ENCODE measurements at regions not wholly inside any gene's neighbourhood (a gene's known extent, or its start where the extent isn't known, plus 50 kb on each side); places are given as distances from the start of the nearest gene placed in this dataset.

DNA sequence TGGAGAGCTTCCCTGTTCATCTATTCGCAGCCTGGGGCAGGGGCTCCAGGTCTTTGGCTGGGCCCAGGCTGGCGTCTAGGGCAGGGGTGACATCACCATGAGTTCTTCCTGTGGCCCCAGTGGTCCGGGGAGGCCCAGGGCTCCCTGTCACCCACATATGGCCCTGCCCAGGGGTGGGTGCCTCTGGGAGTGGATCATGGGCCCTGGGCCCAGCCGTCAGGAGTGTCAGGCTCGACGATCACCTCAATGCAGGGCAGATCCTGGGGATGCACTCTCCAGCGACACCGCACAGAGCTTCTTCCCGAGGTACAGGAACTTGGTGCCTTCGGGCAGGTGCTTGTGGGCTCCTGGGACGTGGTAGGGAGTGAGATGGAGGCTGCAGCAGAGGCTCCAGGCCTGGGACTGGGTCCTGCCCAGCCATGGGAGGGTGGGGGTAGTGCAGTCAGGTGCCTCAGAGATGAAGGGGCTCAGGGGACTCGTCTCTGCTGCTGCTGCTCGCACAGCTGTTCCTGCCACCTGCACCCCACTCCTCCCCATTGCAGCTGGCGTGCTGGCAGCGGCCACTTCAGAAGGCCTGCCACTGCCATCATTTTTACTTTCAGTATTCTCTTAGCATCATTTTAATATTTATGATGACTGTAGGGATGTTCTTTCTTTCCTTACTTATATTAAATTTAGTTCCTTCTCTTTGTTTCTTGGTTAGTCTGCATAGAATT, 196.0 kb upstream of the VRK2 start:
- ATAC-seq (peak in 1 of 4 donors; percentile 32), DNase-seq (peak in 1 of 3 donors; percentile 39)
- no peaks in the 10 kb centered on the region for H3K9me3 ChIP-seq
- H3K4me1 ChIP-seq = no peaks in the 10 kb centered on the region
- H3K36me3 ChIP-seq = no peaks in the 10 kb centered on the region
- no peak for TF ChIP-seq POLR2A (IDR thresholded peaks at IDR 0.05)
- TF ChIP-seq, protein P1, sequence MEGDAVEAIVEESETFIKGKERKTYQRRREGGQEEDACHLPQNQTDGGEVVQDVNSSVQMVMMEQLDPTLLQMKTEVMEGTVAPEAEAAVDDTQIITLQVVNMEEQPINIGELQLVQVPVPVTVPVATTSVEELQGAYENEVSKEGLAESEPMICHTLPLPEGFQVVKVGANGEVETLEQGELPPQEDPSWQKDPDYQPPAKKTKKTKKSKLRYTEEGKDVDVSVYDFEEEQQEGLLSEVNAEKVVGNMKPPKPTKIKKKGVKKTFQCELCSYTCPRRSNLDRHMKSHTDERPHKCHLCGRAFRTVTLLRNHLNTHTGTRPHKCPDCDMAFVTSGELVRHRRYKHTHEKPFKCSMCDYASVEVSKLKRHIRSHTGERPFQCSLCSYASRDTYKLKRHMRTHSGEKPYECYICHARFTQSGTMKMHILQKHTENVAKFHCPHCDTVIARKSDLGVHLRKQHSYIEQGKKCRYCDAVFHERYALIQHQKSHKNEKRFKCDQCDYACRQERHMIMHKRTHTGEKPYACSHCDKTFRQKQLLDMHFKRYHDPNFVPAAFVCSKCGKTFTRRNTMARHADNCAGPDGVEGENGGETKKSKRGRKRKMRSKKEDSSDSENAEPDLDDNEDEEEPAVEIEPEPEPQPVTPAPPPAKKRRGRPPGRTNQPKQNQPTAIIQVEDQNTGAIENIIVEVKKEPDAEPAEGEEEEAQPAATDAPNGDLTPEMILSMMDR (IDR thresholded peaks at IDR 0.05) = no peak
- intact Hi-C loops (cut with DNase I) = no loop called here
- no CpG with 5 or more reads among the region's 15 CpGs for WGBS (ENCODE audit: insufficient coverage, low coverage, low lambda C conversion rate, missing lambda C conversion rate)
- no peak overlapping the region for H3K4me3 ChIP-seq
- H3K27me3 ChIP-seq = no peaks in the 10 kb centered on the region
- no peak overlapping the region for H3K27ac ChIP-seq

DNA sequence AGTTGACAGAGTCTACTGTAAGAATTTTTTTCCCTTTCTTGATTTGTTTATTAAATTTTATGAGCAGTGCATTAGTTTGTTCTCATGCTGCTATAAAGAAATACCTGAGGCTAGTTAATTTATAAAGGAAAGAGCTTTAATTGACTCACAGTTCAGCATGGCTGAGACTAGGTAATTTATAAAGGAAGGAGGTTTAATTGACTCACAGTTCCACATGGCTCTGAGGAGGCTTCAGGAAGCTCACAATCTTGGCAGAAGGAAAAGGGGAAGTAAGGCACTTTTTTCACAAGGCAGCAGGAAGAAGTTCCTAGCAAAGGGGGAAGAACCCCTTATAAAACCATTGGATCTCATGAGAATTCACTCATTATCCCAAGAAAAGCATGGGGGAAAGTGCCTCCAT, 191.4 kb upstream of the VRK2 start:
- Histone ChIP-seq H3K27me3 (no peaks in the 10 kb centered on the region), H3K4me3 (no peak overlapping the region), H3K4me1 (no peaks in the 10 kb centered on the region), H3K9me3 (no peaks in the 10 kb centered on the region), H3K36me3 (no peaks in the 10 kb centered on the region), H3K27ac (no peak overlapping the region)
- no peak for ATAC-seq
- intact Hi-C loops (cut with DNase I) = no loop called here
- TF ChIP-seq, protein P1 (IDR thresholded peaks at IDR 0.05) = no peak
- no peak for TF ChIP-seq POLR2A (IDR thresholded peaks at IDR 0.05)
- DNase-seq = no peak

DNA sequence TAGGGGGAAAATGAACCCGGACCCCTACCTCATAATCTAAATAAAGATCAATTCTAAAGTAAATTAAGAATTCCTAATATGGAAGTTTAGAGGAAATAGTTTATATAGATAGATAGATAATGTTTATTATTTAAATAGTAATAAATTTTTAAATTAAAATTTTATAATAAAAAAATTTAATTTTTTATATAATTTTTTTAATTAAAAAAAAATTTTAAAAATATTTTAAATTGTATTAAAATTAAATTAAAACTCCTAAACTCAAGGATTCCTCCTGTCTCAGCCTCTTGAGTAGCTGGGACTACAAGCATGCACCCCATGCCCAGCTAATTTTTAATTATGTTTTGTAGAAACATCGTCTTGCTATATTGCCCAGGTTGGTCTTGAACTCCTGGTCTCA, 186.9 kb upstream of the VRK2 start:
- Histone ChIP-seq H3K4me3 (no peak overlapping the region), H3K27ac (no peak overlapping the region), H3K9me3 (no peaks in the 10 kb centered on the region), H3K27me3 (no peaks in the 10 kb centered on the region), H3K36me3 (no peaks in the 10 kb centered on the region), H3K4me1 (no peaks in the 10 kb centered on the region)
- ATAC-seq (no peak), DNase-seq (no peak)
- 83% methylated on average over 2 of the region's 2 CpGs for WGBS (ENCODE audit: insufficient coverage, low coverage, low lambda C conversion rate, missing lambda C conversion rate)
- intact Hi-C loops (cut with DNase I) = no loop called here
- TF ChIP-seq, protein P1 (IDR thresholded peaks at IDR 0.05) = no peak
- no peak for TF ChIP-seq POLR2A (IDR thresholded peaks at IDR 0.05)

DNA sequence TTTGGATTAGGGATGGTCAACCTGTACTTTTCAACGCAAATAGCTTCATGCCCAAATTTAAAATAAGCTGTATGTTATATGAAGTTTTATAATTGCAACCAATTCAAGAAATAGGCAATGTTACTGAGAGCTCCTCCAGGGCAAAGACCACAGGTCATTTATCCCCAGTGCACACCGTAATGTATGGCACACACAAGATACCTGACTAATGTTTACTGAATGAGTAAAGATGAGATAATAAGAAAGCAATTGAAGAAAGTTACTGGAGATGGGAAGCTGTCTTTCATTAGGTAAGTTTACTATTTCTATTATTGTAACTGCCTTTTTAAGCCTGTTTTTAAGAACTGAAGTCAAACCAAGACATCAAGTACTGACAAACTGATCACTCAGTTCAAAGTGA, 184.5 kb upstream of the VRK2 start:
- intact Hi-C loops (cut with DNase I) = no loop called here
- DNase-seq (no peak), ATAC-seq (no peak)
- no peak overlapping the region for H3K27ac ChIP-seq
- 92% methylated on average over 2 of the region's 2 CpGs for WGBS (ENCODE audit: insufficient coverage, low coverage, low lambda C conversion rate, missing lambda C conversion rate)
- TF ChIP-seq, protein P1 (IDR thresholded peaks at IDR 0.05) = no peak
- no peak for TF ChIP-seq POLR2A (IDR thresholded peaks at IDR 0.05)
- H3K27me3 ChIP-seq = no peaks in the 10 kb centered on the region
- no peaks in the 10 kb centered on the region for H3K9me3 ChIP-seq
- no peak overlapping the region for H3K4me3 ChIP-seq
- no peaks in the 10 kb centered on the region for H3K36me3 ChIP-seq
- no peaks in the 10 kb centered on the region for H3K4me1 ChIP-seq

DNA sequence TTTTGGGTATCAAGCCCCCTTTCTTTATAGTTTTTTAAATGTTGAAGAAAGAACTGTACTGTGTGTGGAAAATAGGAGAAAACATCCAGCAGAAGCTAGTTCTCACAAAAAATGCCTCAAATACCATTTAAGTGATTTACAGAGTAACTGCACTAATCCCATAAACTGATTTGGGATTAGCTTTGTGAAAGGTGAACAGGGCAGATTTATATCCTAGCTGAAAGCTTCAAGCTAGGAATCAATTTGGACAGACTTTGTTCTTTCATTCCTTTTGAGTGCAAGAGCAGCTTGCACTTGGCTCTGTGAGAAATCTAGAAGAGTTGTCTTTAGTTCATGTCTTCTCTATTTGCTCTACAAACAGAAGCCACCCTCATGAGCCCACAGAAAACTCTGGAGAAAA, 183.9 kb upstream of the VRK2 start:
- no peak for DNase-seq
- Histone ChIP-seq H3K4me1 (no peaks in the 10 kb centered on the region), H3K27me3 (no peaks in the 10 kb centered on the region), H3K27ac (no peak overlapping the region), H3K9me3 (no peaks in the 10 kb centered on the region), H3K36me3 (no peaks in the 10 kb centered on the region), H3K4me3 (no peak overlapping the region)
- intact Hi-C loops (cut with DNase I) = no loop called here
- TF ChIP-seq POLR2A (IDR thresholded peaks at IDR 0.05) = no peak
- TF ChIP-seq, protein P1 (IDR thresholded peaks at IDR 0.05) = no peak
- ATAC-seq = no peak
